H1 (cell line): ENCODE measurements at regions not wholly inside any gene's neighbourhood (a gene's known extent, or its start where the extent isn't known, plus 50 kb on each side); places are given as distances from the start of the nearest gene placed in this dataset.

ENCODE experiments used
- CTCF ChIA-PET: fragments of 300-600 bp; sonication (Branson Sonifier 250); formaldehyde crosslinking; loops from one replicate; lab custom pipeline; 2021; ENCODE audit not compliant: partially characterized antibody; lab: Charles Lee
- POLR2A ChIA-PET: fragments of 300-600 bp; sonication (Branson Sonifier 250); formaldehyde crosslinking; loops from one replicate; lab custom pipeline; 2021; ENCODE audit warnings: inconsistent platforms; ENCODE audit not compliant: partially characterized antibody; lab: Charles Lee
- DNase-seq, 2 experiments: peaks; one replicate each; pipeline versions ENCODE4 v3.0.0 to v3.0.0-alpha.2; 2010 to 2022; ENCODE audit warnings: low spot score in 2 of 2, low read depth in 1 of 2, mixed read lengths in 1 of 2
- FAIRE-seq: peaks from 2 replicates; lab custom pipeline; 2011; peaks lifted over from hg19 to GRCh38; lab: Jason Lieb, UNC
- H2AFZ ChIP-seq: 2 replicates; pipeline ENCODE4 v1.8.1; 2012; ENCODE audit warnings: low read length, inconsistent platforms
- H2AK5ac ChIP-seq: 2 replicates; pipeline ENCODE4 v1.6.1; 2013; ENCODE audit warnings: low read depth, low read length
- H2BK120ac ChIP-seq: replicated peaks from 2 replicates; pipeline ENCODE3; 2013; ENCODE audit warnings: low read depth, low read length, inconsistent platforms
- H2BK12ac ChIP-seq: 2 replicates; pipeline ENCODE4 v1.6.1; 2013; ENCODE audit warnings: low read depth, low read length
- H2BK15ac ChIP-seq: 2 replicates; pipeline ENCODE4 v1.6.1; 2013; ENCODE audit warnings: low read length
- H2BK20ac ChIP-seq: 2 replicates; pipeline ENCODE4 v1.6.1; 2013; ENCODE audit warnings: low read length
- H2BK5ac ChIP-seq: 2 replicates; pipeline ENCODE4 v1.6.1; 2013; ENCODE audit warnings: low read depth, low read length
- H3K14ac ChIP-seq: 2 replicates; pipeline ENCODE4 v1.6.1; 2013; ENCODE audit warnings: inconsistent platforms; ENCODE audit not compliant: insufficient read length
- H3K18ac ChIP-seq: 2 replicates; pipeline ENCODE4 v1.6.1; 2013; ENCODE audit warnings: low read length; ENCODE audit errors: extremely low read depth
- H3K23ac ChIP-seq: 2 replicates; pipeline ENCODE4 v1.6.1; 2013; ENCODE audit warnings: inconsistent platforms; ENCODE audit not compliant: insufficient read length
- H3K23me2 ChIP-seq: 2 replicates; pipeline ENCODE4 v1.6.1; 2013; ENCODE audit warnings: low read depth, low read length
- H3K27ac ChIP-seq: 2 replicates; pipeline ENCODE4 v1.6.1; 2011; ENCODE audit warnings: low read depth, low read length, inconsistent platforms
- H3K27me3 ChIP-seq, 4 experiments: replicated peaks in 1 of 4; 1 replicate in 1 of 4; 2 replicates in 3 of 4; pipeline versions ENCODE4 v1.6.1 to v1.8.1; 2011 to 2013; ENCODE audit warnings: low read length in 3 of 4, mild to moderate bottlenecking in 3 of 4, inconsistent platforms in 2 of 4, mixed read lengths in 2 of 4, moderate library complexity in 1 of 4; ENCODE audit not compliant: control insufficient read depth in 3 of 4, insufficient read depth in 3 of 4; ENCODE audit errors: extremely low read depth in 1 of 4
- H3K36me3 ChIP-seq, 4 experiments: 2 replicates each; pipeline versions ENCODE4 v1.6.1 to v1.8.1; 2011 to 2013; ENCODE audit warnings: mild to moderate bottlenecking in 4 of 4, low read length in 3 of 4, moderate library complexity in 2 of 4, control low read depth in 1 of 4, inconsistent platforms in 1 of 4; ENCODE audit not compliant: insufficient read depth in 4 of 4, control insufficient read depth in 2 of 4
- H3K4ac ChIP-seq: replicated peaks from 2 replicates; pipeline ENCODE3; 2013; ENCODE audit warnings: low read length, low read depth, mixed read lengths, inconsistent platforms; ENCODE audit not compliant: insufficient read length
- H3K4me1 ChIP-seq, 4 experiments: replicated peaks in 1 of 4; 1 replicate in 1 of 4; 2 replicates in 3 of 4; pipeline versions ENCODE4 v1.6.1 to v1.8.1; 2011 to 2013; ENCODE audit warnings: low read length in 3 of 4, inconsistent platforms in 2 of 4, mixed read lengths in 1 of 4; ENCODE audit not compliant: insufficient read depth in 4 of 4, control insufficient read depth in 3 of 4
- H3K4me2 ChIP-seq, 2 experiments: 2 replicates each; pipeline versions ENCODE4 v1.6.1 to v1.8.1; 2011 to 2013; ENCODE audit warnings: low read depth in 2 of 2, low read length in 2 of 2, control low read depth in 1 of 2, inconsistent platforms in 1 of 2, mild to moderate bottlenecking in 1 of 2; ENCODE audit not compliant: insufficient read depth in 1 of 2
- H3K4me3 ChIP-seq, 4 experiments: fragments of 200-600, 300-600 bp in 1 of 4; sonication (generic), shearing (Covaris generic), sonication (Bioruptor Twin) in 1 of 4; 2 replicates each; pipeline versions ENCODE4 v1.5.1 to v1.8.1; 2011 to 2016; ENCODE audit warnings: low read length in 4 of 4, low read depth in 3 of 4, control low read depth in 2 of 4, inconsistent platforms in 2 of 4, mild to moderate bottlenecking in 2 of 4, mixed read lengths in 1 of 4, moderate library complexity in 1 of 4; ENCODE audit not compliant: insufficient read depth in 2 of 4; ENCODE audit errors: extremely low read depth in 1 of 4
- H3K56ac ChIP-seq: replicated peaks from 2 replicates; pipeline ENCODE3; 2013; ENCODE audit warnings: low read depth, mild to moderate bottlenecking, mixed read lengths, low read length, inconsistent platforms; ENCODE audit not compliant: insufficient read length
- H3K79me1 ChIP-seq: 2 replicates; pipeline ENCODE4 v1.6.1; 2013; ENCODE audit warnings: low read depth, low read length, control low read depth
- H3K79me2 ChIP-seq, 2 experiments: 2 replicates each; pipeline versions ENCODE4 v1.6.1 to v1.8.1; 2012 to 2013; ENCODE audit warnings: low read length in 2 of 2, mild to moderate bottlenecking in 2 of 2, inconsistent platforms in 1 of 2; ENCODE audit not compliant: insufficient read depth in 2 of 2, control insufficient read depth in 1 of 2
- H3K9ac ChIP-seq, 4 experiments: replicated peaks in 1 of 4; 1 replicate in 1 of 4; 2 replicates in 3 of 4; pipeline versions ENCODE4 v1.6.1 to v1.8.1; 2011 to 2013; ENCODE audit warnings: low read depth in 3 of 4, low read length in 3 of 4, control low read depth in 2 of 4, mild to moderate bottlenecking in 2 of 4, moderate library complexity in 2 of 4, inconsistent platforms in 1 of 4; ENCODE audit errors: extremely low read depth in 1 of 4
- H3K9me3 ChIP-seq, 2 experiments: 2 replicates each; pipeline versions ENCODE4 v1.6.1 to v1.8.1; 2012 to 2013; ENCODE audit warnings: mild to moderate bottlenecking in 2 of 2, moderate library complexity in 2 of 2, control low read depth in 1 of 2, inconsistent platforms in 1 of 2, low read depth in 1 of 2, low read length in 1 of 2, mixed read lengths in 1 of 2; ENCODE audit not compliant: insufficient read depth in 2 of 2
- H4K20me1 ChIP-seq, 2 experiments: replicated peaks in 1 of 2; 2 replicates each; pipeline versions ENCODE3 to v1.8.1; 2011 to 2013; ENCODE audit warnings: inconsistent platforms in 2 of 2, low read length in 2 of 2, mild to moderate bottlenecking in 1 of 2; ENCODE audit not compliant: insufficient read depth in 2 of 2, control insufficient read depth in 1 of 2
- H4K5ac ChIP-seq: 2 replicates; pipeline ENCODE4 v1.6.1; 2013; ENCODE audit warnings: low read length, low read depth, mixed read lengths, inconsistent platforms; ENCODE audit not compliant: insufficient read length
- H4K8ac ChIP-seq: 2 replicates; pipeline ENCODE4 v1.8.0; 2013; ENCODE audit warnings: mild to moderate bottlenecking, moderate library complexity, low read length, inconsistent platforms; ENCODE audit not compliant: insufficient read depth; ENCODE audit errors: extremely low read depth
- H4K91ac ChIP-seq: replicated peaks from 2 replicates; pipeline ENCODE3; 2013; ENCODE audit warnings: low read length, mixed read lengths, inconsistent platforms; ENCODE audit not compliant: insufficient read length
- MAX ChIP-seq: IDR thresholded peaks from 2 replicates; pipeline ENCODE4 v1.6.1; 2012; ENCODE audit warnings: inconsistent platforms
- SIN3A ChIP-seq, 2 experiments: IDR thresholded peaks in 1 of 2; conservative IDR thresholded peaks in 1 of 2; 2 replicates each; pipeline ENCODE4 v1.6.1; 2011 to 2012; ENCODE audit warnings: low read length in 2 of 2, improper control_type of control experiment in 1 of 2, low read depth in 1 of 2, mild to moderate bottlenecking in 1 of 2
- WGBS, 2 experiments: shearing (Covaris generic) in 1 of 2; methylation state at CpG; one replicate each; pipeline versions ENCODE4 v1.1.6 to v1.1.7; 2013 to 2015; ENCODE audit warnings: low lambda C conversion rate in 2 of 2, mixed read lengths in 2 of 2, inconsistent platforms in 1 of 2, low coverage in 1 of 2, missing lambda C conversion rate in 1 of 2; ENCODE audit not compliant: insufficient replicate concordance in 2 of 2, insufficient coverage in 1 of 2, insufficient read length in 1 of 2; ENCODE audit errors: extremely low coverage in 1 of 2, missing lambda C conversion rate in 1 of 2; 5-methylcytosine and 5-hydroxymethylcytosine counted together

- no peaks in the 10 kb centered on the region for H3K36me3 ChIP-seq
- ChIA-PET CTCF (interaction anchor here (0.8 to 1.3 kb wide), 2 partner anchors 14 to 284 kb away, joined by 3 read pairs; no protein-coding TSS in a partner anchor), POLR2A (no interaction called here)
- no peak overlapping the region for H3K4me2 ChIP-seq
- H2BK5ac ChIP-seq: no peak overlapping the region
- no peak overlapping the region for H2BK12ac ChIP-seq
- H3K23ac ChIP-seq: no peak overlapping the region
- H3K18ac ChIP-seq: no peak overlapping the region
- WGBS, 2 experiments: 34% methylated on average over 2 of the region's 3 CpGs; no CpG with 5 or more reads in 1 of the 2 experiments
- peaks cover 3 to 9% (median 5%) of the 10 kb centered on the region in 4 experiments; a peak in 6 of 7 replicates for H3K4me1 ChIP-seq
- no peak overlapping the region for H2BK15ac ChIP-seq
- H2BK120ac ChIP-seq: no peak overlapping the region
- no peak overlapping the region for H3K56ac ChIP-seq
- H3K27ac ChIP-seq: no peak overlapping the region
- H4K8ac ChIP-seq: no peak overlapping the region
- no peak for FAIRE-seq
- TF ChIP-seq SIN3A (conservative IDR thresholded peaks at IDR 0.05 in 1 of 2, IDR thresholded peaks at IDR 0.05 in 1 of 2; ENCODE audit: low read depth in 1 of 2, low read length in 2 of 2) (no peak), MAX (peak; percentile 27; the same call in 1 of the 2 replicates)
- no peaks in the 10 kb centered on the region for H3K27me3 ChIP-seq
- DNase-seq: no peak
- H3K14ac ChIP-seq: no peak overlapping the region
- H4K5ac ChIP-seq: no peak overlapping the region
- no peak overlapping the region for H3K4me3 ChIP-seq
- H4K91ac ChIP-seq: no peak overlapping the region
- no peak overlapping the region for H3K9ac ChIP-seq
- no peak overlapping the region for H3K4ac ChIP-seq
- H3K9me3 ChIP-seq: no peaks in the 10 kb centered on the region
- no peaks in the 10 kb centered on the region for H3K23me2 ChIP-seq
- H2AK5ac ChIP-seq: no peak overlapping the region
- no peaks in the 10 kb centered on the region for H4K20me1 ChIP-seq
- H3K79me2 ChIP-seq: no peaks in the 10 kb centered on the region
- no peak overlapping the region for H2AFZ ChIP-seq
- no peaks in the 10 kb centered on the region for H3K79me1 ChIP-seq
- no peak overlapping the region for H2BK20ac ChIP-seq
These were observed 644.2 kb upstream of the SETBP1 start for GRCh38 chr18:44036501-44036900.
